Neural progenitor cell (in vitro differentiated cells): ENCODE measurements at regions not wholly inside any gene's neighbourhood (a gene's known extent, or its start where the extent isn't known, plus 50 kb on each side); places are given as distances from the start of the nearest gene placed in this dataset.

ENCODE experiments used
- DNase-seq: peaks from one replicate; pipeline ENCODE4 v3.0.0-alpha.2; 2016; ENCODE audit warnings: low spot score
- H2AFZ ChIP-seq: fragments of 200-600 bp; sonication (generic); replicated peaks from 2 replicates; pipeline ENCODE4 v1.6.1; 2016; ENCODE audit warnings: antibody characterized with exemption
- H3F3A ChIP-seq: fragments of 200-600 bp; sonication (generic); 2 replicates; pipeline ENCODE4 v1.6.1; 2016; ENCODE audit warnings: antibody characterized with exemption, low read depth
- H3K27ac ChIP-seq: fragments of 200-600 bp; sonication (generic); 2 replicates; pipeline ENCODE4 v1.5.1; 2016; ENCODE audit warnings: mild to moderate bottlenecking
- H3K27me3 ChIP-seq: fragments of 200-600 bp; sonication (generic); 2 replicates; pipeline ENCODE4 v1.6.1; 2016; ENCODE audit warnings: mild to moderate bottlenecking, moderate library complexity
- H3K36me3 ChIP-seq: fragments of 200-600 bp; sonication (generic); 2 replicates; pipeline ENCODE4 v1.5.1; 2016
- H3K4me1 ChIP-seq: fragments of 200-600 bp; sonication (generic); 2 replicates; pipeline ENCODE4 v1.6.1; 2016; ENCODE audit warnings: mixed run types
- H3K4me2 ChIP-seq: fragments of 200-600 bp; sonication (generic); 2 replicates; pipeline ENCODE4 v1.6.1; 2016
- H3K4me3 ChIP-seq: fragments of 200-600 bp; sonication (generic); 2 replicates; pipeline ENCODE4 v1.5.1; 2016
- H3K79me2 ChIP-seq: fragments of 200-600 bp; sonication (generic); 2 replicates; pipeline ENCODE4 v1.6.1; 2016; ENCODE audit warnings: low read depth
- H3K9ac ChIP-seq: fragments of 200-600 bp; sonication (generic); 2 replicates; pipeline ENCODE4 v1.6.1; 2016
- H3K9me3 ChIP-seq: fragments of 200-600 bp; sonication (generic); 2 replicates; pipeline ENCODE4 v1.5.1; 2016; ENCODE audit warnings: low read depth
- H4K20me1 ChIP-seq: fragments of 200-600 bp; sonication (generic); 2 replicates; pipeline ENCODE4 v1.6.1; 2016; ENCODE audit warnings: low read depth
- H3K27ac Mint-ChIP-seq: 3 replicates; pipeline ENCODE4 v1.8.0; 2021; ENCODE audit warnings: mixed read lengths
- H3K27me3 Mint-ChIP-seq: 2 replicates; pipeline ENCODE4 v1.8.0; 2022; ENCODE audit warnings: low read depth, mild to moderate bottlenecking, inconsistent platforms, moderate library complexity, mixed read lengths; ENCODE audit not compliant: insufficient read depth
- H3K36me3 Mint-ChIP-seq: 3 replicates; pipeline ENCODE4 v1.8.0; 2021; ENCODE audit warnings: mixed read lengths
- H3K4me1 Mint-ChIP-seq: 3 replicates; pipeline ENCODE4 v1.8.0; 2021; ENCODE audit warnings: mixed read lengths
- H3K4me3 Mint-ChIP-seq: 3 replicates; pipeline ENCODE4 v1.8.0; 2021; ENCODE audit warnings: mild to moderate bottlenecking, moderate library complexity, mixed read lengths
- H3K9me3 Mint-ChIP-seq: 3 replicates; pipeline ENCODE4 v1.8.0; 2020; ENCODE audit warnings: mixed read lengths
- EZH2 ChIP-seq: fragments of 200-600 bp; sonication (generic); IDR thresholded peaks from 2 replicates; pipeline ENCODE4 v1.6.1; 2017; ENCODE audit warnings: antibody characterized with exemption, mild to moderate bottlenecking, moderate library complexity
- EZH2phosphoT487 ChIP-seq: fragments of 200-600 bp; sonication (generic); IDR thresholded peaks from 2 replicates; pipeline ENCODE4 v1.6.1; 2017; ENCODE audit warnings: antibody characterized with exemption
- TF ChIP-seq, protein P1 (sequence below): fragments of 200-600 bp; sonication (generic); IDR thresholded peaks from 2 replicates; pipeline ENCODE4 v1.5.1; 2017; ENCODE audit warnings: antibody characterized with exemption, mild to moderate bottlenecking

DNA sequence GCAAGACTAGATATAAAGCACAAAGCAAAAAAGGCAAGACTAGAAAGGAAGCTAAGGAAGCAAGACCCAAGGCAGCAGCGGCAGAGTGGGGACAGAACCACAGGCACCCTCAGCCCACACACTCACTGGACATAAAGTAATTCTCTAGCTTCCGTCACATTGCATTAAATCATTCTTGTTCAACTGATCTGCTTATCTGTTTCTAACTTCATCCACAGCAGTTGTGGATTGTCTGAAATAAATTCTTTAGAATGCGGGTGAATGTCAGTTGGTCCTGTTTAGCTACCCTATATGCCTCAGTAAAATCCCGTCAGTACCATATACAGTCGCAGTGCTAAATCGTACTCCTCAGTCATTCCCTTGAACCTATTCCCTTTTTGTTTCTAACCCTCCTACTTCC lies 183.2 kb upstream of the SLC39A10 start:
- Histone ChIP-seq H3K9ac (no peak overlapping the region), H3K4me2 (no peak overlapping the region), H3K27ac (no peak overlapping the region), H3K36me3 (no peaks in the 10 kb centered on the region), H3K4me3 (no peak overlapping the region), H3K27me3 (no peaks in the 10 kb centered on the region), H3K4me1 (no peaks in the 10 kb centered on the region), H3F3A (no peaks in the 10 kb centered on the region), H3K9me3 (no peaks in the 10 kb centered on the region), H4K20me1 (no peaks in the 10 kb centered on the region), H3K79me2 (no peaks in the 10 kb centered on the region), H2AFZ (no peak overlapping the region)
- Mint-ChIP-seq H3K4me3 (no peak overlapping the region), H3K4me1 (no peaks in the 10 kb centered on the region), H3K27ac (no peak overlapping the region), H3K9me3 (no peaks in the 10 kb centered on the region), H3K36me3 (no peaks in the 10 kb centered on the region), H3K27me3 (peaks cover 2% of the 10 kb centered on the region)
- no peak for DNase-seq
- TF ChIP-seq EZH2phosphoT487 = no peak
- no peak for TF ChIP-seq EZH2
- TF ChIP-seq, protein P1, sequence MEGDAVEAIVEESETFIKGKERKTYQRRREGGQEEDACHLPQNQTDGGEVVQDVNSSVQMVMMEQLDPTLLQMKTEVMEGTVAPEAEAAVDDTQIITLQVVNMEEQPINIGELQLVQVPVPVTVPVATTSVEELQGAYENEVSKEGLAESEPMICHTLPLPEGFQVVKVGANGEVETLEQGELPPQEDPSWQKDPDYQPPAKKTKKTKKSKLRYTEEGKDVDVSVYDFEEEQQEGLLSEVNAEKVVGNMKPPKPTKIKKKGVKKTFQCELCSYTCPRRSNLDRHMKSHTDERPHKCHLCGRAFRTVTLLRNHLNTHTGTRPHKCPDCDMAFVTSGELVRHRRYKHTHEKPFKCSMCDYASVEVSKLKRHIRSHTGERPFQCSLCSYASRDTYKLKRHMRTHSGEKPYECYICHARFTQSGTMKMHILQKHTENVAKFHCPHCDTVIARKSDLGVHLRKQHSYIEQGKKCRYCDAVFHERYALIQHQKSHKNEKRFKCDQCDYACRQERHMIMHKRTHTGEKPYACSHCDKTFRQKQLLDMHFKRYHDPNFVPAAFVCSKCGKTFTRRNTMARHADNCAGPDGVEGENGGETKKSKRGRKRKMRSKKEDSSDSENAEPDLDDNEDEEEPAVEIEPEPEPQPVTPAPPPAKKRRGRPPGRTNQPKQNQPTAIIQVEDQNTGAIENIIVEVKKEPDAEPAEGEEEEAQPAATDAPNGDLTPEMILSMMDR = no peak

GRCh38 chr2:195472501-195473234 lies 184.4 kb upstream of the SLC39A10 start:
- H3K27ac Mint-ChIP-seq = no peak overlapping the region
- H3K27me3 Mint-ChIP-seq = peaks cover 2% of the 10 kb centered on the region
- no peaks in the 10 kb centered on the region for H3K4me1 ChIP-seq
- no peaks in the 10 kb centered on the region for H3K27me3 ChIP-seq
- TF ChIP-seq EZH2 = no peak
- no peak overlapping the region for H3K9ac ChIP-seq
- H3K4me3 ChIP-seq = no peak overlapping the region
- no peaks in the 10 kb centered on the region for H3K4me1 Mint-ChIP-seq
- H2AFZ ChIP-seq = no peak overlapping the region
- H3K36me3 Mint-ChIP-seq = no peaks in the 10 kb centered on the region
- no peaks in the 10 kb centered on the region for H4K20me1 ChIP-seq
- H3F3A ChIP-seq = no peaks in the 10 kb centered on the region
- DNase-seq = no peak
- no peaks in the 10 kb centered on the region for H3K79me2 ChIP-seq
- H3K36me3 ChIP-seq = no peaks in the 10 kb centered on the region
- H3K9me3 Mint-ChIP-seq = peaks cover 3% of the 10 kb centered on the region
- no peak overlapping the region for H3K27ac ChIP-seq
- no peak overlapping the region for H3K4me2 ChIP-seq
- no peak overlapping the region for H3K4me3 Mint-ChIP-seq
- no peaks in the 10 kb centered on the region for H3K9me3 ChIP-seq

DNA sequence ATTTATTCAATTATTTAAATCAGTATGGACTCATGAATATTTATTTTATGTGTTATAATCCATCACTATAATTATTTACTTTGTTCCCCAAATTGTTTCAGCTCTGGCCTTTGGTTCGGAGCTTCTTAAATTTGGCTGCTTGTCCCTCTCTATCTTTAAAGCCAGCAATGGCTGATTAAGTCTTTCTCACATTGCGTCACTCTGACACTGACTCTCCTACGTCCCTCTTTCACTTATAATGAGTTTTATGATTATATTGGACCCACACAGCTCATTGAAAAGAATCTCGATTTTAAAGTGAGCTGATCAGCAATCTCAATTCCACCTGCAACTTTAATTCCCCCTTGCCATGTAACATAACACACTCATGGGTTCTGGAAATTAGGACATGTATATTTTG lies 185.2 kb upstream of the SLC39A10 start:
- no peaks in the 10 kb centered on the region for H3K4me1 Mint-ChIP-seq
- H2AFZ ChIP-seq = no peak overlapping the region
- H3K79me2 ChIP-seq = no peaks in the 10 kb centered on the region
- H3K27ac Mint-ChIP-seq = no peak overlapping the region
- H3K36me3 Mint-ChIP-seq = no peaks in the 10 kb centered on the region
- no peak overlapping the region for H3K4me3 Mint-ChIP-seq
- TF ChIP-seq EZH2phosphoT487 (no peak), EZH2 (no peak)
- TF ChIP-seq, protein P1 = no peak
- DNase-seq = no peak
- H3K27me3 Mint-ChIP-seq = peaks cover 2% of the 10 kb centered on the region
- no peaks in the 10 kb centered on the region for H4K20me1 ChIP-seq
- H3K9me3 Mint-ChIP-seq = peaks cover 3% of the 10 kb centered on the region
- no peak overlapping the region for H3K27ac ChIP-seq
- H3F3A ChIP-seq = no peaks in the 10 kb centered on the region
- no peaks in the 10 kb centered on the region for H3K9me3 ChIP-seq
- H3K36me3 ChIP-seq = no peaks in the 10 kb centered on the region
- H3K4me2 ChIP-seq = no peak overlapping the region
- no peaks in the 10 kb centered on the region for H3K4me1 ChIP-seq
- no peak overlapping the region for H3K4me3 ChIP-seq
- H3K27me3 ChIP-seq = no peaks in the 10 kb centered on the region
- no peak overlapping the region for H3K9ac ChIP-seq

DNA sequence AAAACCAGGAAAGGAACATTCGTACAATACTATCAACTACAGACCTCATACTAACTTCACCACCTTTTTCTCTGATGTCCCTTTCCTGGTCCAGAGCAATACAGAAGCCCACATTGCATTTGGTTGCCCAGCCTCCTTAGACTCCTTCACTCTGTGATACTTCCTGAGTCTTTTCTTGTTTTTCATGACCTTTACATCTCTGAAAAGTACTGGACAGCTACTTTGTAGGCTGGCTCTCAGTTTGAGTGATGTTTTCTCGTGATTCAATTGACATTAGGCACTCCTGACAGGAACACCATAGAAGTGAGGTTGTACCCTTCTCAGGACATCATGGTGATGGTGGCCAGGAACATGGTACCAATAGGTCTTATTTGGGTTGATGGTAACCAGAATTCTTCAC lies 185.9 kb upstream of the SLC39A10 start:
- Histone ChIP-seq H3K4me2 (no peak overlapping the region), H3K4me1 (no peaks in the 10 kb centered on the region), H3K9me3 (no peaks in the 10 kb centered on the region), H3K36me3 (no peaks in the 10 kb centered on the region), H3K27ac (no peak overlapping the region), H3K9ac (no peak overlapping the region), H3K27me3 (no peaks in the 10 kb centered on the region), H3K79me2 (no peaks in the 10 kb centered on the region), H3F3A (no peaks in the 10 kb centered on the region), H2AFZ (no peak overlapping the region), H4K20me1 (no peaks in the 10 kb centered on the region), H3K4me3 (no peak overlapping the region)
- DNase-seq = no peak
- no peaks in the 10 kb centered on the region for H3K4me1 Mint-ChIP-seq
- H3K36me3 Mint-ChIP-seq = no peaks in the 10 kb centered on the region
- no peak for TF ChIP-seq EZH2phosphoT487
- TF ChIP-seq, protein P1 = no peak
- TF ChIP-seq EZH2 = no peak
- H3K9me3 Mint-ChIP-seq = peaks cover 3% of the 10 kb centered on the region
- no peak overlapping the region for H3K27ac Mint-ChIP-seq
- H3K4me3 Mint-ChIP-seq = no peak overlapping the region
- H3K27me3 Mint-ChIP-seq = peaks cover 2% of the 10 kb centered on the region
